ENCODE measurements at regions not wholly inside any gene's neighbourhood (a gene's known extent, or its start where the extent isn't known, plus 50 kb on each side); places are given as distances from the start of the nearest gene placed in this dataset.

- DNase-seq, result no peak
These were observed 416.8 kb downstream of the NR2F2 start for GRCh38 chr15:96747291-96747690.

GRCh38 chr15:96750361-96750760 is 419.9 kb downstream of the NR2F2 start:
- no peak for DNase-seq

GRCh38 chr15:96756146-96756545 is 425.6 kb downstream of the NR2F2 start:
- no peak for DNase-seq

DNA sequence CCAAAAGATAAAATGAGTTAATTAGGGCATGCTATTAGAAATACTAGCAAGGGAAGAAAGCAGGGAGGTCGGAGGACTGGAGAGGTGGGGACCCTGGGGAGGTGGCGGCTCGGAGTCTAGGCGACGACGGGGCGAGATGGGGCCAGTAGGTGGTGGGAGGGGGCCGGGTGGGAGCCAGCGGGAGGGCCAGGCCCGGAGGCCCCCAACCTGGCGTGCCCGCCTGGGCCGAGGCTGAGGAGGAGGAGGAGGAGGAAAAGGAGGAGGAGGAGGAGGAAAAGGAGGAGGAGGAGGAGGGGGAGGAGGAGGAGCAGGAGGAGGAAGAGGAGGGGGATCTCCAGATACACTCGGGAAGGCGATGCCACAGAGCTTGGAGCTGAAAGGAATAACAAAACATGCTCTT is 426.2 kb downstream of the NR2F2 start:
- DNase-seq, result no peak

- DNase-seq, result no peak
These were observed 432.1 kb downstream of the NR2F2 start for GRCh38 chr15:96762566-96762965.

DNA sequence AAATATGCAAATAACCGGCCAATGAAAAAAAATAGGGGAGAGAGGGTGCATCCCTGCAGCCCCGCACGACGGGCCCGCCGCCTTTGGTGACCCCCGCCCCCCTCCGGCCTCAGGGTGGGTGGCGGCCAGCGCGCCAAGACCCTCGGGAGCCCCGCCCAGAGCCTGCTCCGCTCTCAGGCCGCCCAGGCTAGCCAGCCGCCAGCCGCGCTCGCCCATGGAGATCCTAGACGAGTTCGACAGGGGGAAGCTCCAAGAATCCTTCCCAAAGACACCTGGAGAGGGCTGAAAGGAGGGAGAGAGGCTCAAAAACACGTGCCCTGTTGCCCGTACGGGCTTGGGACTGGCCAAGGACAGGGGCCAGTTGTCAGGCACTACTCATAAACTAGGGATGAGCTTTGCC is 434.0 kb downstream of the NR2F2 start:
- no peak for DNase-seq

DNA sequence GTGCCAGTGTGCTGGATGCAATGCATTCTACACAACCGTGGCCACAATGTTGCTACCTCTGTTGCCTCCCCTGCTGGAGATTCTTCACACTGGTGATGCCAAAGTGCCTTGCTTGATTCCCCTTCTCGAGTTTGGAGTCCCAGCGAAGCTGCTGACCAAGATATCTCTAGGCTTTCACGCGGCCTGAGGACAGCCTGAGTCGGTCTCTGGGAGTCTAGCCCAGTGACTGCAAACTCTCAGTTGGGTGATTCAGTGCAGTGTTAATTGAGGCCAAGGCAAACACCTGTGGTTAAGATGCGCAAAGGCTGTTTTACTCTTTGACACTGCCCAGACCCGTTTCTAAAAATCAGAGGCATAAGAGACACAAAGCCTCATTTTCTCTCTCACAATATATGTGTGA is 434.4 kb downstream of the NR2F2 start:
- DNase-seq, result no peak

DNA sequence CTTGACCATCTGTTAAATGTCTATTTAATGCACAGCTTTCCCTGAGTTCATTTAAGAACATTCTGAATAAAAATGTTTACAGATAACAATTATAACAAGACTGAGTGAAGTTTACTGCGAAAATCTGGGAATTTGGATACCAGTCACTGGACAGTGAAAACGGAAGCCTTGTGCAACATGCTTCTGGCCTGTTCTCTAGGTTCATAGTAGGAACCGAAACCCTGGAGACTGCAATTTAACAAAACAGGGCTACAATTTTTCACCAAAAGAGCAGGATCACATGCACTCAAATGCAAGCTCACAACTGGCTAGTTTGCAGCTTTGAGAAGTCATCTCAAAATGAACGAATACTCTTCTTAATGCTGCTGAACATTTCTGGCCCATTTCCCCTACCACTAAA is 435.9 kb downstream of the NR2F2 start:
- no peak for DNase-seq

DNA sequence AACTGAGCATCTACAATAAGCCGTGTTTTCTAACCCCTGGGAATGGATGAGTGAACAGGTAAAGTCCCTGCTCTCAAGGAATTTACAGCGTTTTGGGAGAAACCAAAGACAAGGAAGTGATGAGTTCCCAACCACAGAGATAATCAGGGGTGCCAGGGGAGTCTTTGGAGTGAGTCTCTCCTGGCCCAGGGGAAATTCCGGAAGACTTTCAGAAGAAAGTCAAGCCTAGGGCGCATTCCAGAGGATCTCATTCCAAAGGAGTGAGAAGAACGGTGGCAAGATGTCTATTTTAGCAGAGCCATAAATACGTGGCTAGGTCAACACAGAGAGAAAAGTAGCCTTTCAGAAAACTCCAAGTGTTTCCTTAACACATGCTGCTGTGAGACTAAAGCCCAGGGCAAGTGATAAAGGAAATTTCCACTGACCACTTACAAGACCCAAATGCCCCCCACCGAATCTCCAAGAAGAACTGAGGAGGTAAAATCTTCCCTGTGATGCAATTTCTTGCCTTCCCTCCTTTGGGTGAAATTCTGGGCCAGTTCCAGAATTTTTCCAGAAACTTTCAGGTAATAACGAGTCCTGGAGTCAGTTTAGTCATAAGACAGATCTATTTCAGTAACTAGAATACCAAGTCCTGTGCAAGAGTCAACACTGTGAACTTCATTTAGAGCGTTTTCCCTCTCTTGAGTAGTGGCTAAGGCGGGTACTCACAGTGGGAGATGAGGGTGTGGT is 437.4 kb downstream of the NR2F2 start:
- no peak for DNase-seq

GRCh38 chr15:96768435-96768789 is 437.9 kb downstream of the NR2F2 start:
- no peak for DNase-seq

DNA sequence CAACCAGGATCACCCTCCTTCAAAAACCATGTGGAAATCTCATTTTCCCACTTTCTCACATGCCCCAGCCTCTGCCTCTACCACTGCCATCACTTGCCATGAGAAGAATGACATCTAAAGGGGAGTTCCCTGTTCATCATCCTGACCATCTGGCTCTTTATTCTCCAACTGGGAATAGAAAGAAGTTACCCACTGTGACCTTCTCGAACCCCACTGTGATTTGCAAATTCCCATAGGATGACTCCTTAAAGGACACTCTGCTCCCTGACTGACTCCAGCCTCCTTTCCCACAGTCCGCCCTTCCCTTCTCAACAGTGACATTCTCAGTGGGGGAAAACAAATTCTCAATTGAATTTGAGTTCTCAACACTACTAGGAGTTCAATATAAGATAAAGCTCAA is 440.5 kb downstream of the NR2F2 start:
- DNase-seq, result no peak

GRCh38 chr15:96774216-96774615 is 443.7 kb downstream of the NR2F2 start:
- no peak for DNase-seq

DNA sequence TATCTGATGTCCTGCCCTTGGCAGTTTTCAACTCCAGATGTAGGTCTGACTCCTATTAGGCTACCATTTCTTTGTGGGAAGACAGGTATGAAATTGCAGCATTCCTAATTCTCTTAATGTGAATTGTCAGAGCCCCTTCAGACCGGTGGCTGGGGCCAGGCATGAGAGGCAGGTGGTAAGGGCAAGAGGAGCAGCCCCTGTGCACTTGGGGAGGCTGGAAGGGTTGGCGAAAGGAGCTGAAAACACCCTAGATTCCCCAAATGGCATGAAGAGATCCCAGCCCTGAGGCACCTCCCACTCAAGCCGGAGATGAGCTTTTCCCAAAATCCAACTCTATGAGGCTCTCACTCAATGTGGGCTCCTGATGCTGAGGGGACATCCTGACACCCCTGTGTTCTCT is 453.2 kb downstream of the NR2F2 start:
- DNase-seq, result no peak

DNA sequence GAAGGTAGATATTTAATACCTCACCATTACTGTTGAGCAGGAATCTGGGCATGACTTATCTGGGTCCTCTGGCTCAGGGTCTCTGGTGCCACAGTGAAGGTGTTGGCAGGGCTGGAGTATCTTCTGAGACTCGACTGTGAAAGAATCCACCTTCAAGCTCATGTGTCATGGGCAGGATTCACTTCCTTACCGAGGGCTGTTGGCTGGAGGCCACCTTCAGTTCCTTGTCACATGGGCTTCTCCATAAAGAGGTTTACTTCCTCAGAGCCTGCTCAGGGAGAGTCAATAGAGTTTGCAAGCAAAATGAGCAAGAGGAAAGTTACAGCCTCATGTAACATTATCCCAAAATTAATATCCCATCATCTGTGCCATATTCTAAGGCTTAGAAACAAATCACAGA is 459.5 kb downstream of the NR2F2 start:
- no peak for DNase-seq

- DNase-seq, result no peak
These were observed 461.7 kb downstream of the NR2F2 start for GRCh38 chr15:96792216-96792615.

- DNase-seq, result no peak
These were observed 466.3 kb downstream of the NR2F2 start for GRCh38 chr15:96796841-96797240.

DNA sequence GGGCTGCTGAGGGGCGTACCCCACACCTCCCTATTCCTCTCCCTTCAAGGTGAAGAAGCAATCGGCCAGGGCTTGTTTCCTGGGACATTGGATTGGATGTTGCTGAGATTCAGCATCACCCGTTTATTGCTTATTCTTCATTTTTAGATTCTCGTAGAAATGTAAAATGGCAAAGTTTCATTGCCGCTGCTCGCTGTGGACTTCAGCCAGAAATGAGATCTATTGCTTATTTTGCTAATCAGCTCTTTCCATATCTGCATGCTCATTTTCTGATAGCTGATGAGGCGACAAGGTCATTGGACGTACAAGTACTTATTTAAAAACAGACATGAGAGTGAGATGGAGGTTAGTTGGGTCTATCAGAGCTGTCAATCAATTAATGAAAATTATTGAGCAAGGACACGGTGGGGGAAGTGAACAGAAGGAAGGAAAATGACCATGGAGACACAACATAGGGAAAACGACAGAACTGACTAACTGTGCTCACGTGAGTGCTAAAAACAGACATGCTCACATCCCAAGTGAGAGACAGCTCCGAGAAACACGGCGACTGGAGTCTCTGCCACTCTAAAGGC is 471.2 kb downstream of the NR2F2 start:
- no peak for DNase-seq

DNA sequence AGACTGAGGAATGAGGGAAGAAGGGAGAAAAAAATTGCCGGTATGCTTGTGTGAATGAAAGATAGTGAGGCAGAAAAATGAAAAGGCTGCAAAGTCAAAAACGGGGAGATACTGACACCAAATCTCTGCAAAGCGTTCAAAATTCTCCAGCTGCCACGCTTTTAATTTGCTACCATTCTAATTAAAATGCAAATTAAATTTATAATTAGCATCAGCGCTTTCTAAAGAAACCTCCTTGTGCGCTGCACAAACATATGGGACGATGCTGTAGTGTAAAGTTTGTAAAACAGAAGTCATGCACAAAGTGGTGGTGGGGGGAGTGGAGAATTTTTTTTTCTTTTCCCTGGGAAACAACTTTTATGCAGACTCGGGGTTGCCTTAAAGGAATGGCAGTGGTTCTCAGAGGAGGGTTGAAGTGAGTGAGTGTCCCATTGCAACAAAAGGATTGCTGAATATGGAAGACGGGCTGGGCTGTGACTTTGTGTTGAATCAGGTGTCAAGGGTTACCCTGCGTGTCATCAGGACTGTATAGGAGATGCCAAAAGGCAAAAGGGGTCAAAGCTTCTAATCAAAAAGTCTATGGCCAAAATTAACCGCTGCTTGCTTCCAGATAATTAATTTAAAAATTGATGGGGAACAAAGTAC is 472.2 kb downstream of the NR2F2 start:
- no peak for DNase-seq

DNA sequence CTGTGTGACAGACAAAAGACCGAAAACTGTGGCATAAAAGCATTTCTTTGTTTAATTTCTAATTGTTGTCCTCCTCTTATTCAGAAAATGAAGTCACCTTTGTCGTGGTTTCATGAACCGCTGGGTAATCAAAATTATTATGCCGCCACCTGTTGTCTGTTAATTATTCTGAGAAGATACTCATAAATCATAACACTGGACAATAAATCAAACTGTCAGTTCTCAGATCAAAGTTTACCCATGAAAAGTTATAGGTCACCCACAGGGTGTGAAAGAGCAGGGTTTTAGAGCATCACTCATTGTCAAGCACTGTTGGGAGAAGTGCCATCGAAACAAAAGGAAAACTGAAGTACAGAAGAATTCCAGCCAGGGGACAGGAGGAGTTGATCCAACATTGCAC is 474.3 kb downstream of the NR2F2 start:
- DNase-seq, result no peak

- no peak for DNase-seq
These were observed 476.9 kb downstream of the NR2F2 start for GRCh38 chr15:96807361-96807760.

GRCh38 chr15:96817900-96818299 is 487.4 kb downstream of the NR2F2 start:
- no peak for DNase-seq

DNA sequence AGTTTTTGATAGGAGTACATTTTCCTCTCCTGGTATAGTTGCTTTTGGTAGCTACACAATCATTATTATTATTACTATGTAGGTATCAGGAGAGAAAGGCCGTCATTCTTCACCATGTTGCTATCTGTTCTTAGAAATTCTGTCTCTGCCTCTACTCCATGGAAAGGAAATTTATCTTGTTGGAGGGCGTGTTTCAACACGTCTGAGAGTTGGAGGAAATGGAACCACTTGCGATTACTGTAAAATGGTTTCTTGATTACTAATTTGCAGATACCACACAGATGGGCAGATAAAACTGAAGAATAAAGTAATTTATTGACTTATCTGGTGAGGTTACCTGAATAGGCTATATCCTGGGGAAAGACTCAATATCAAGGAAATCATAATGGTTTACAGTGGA is 488.4 kb downstream of the NR2F2 start:
- DNase-seq, result no peak

GRCh38 chr15:96827981-96828380 is 497.5 kb downstream of the NR2F2 start:
- DNase-seq, result no peak

GRCh38 chr15:96837241-96837970 is 506.9 kb downstream of the NR2F2 start:
- no peak for DNase-seq
